Liver (tissue), 8 donors: ENCODE measurements at regions not wholly inside any gene's neighbourhood (a gene's known extent, or its start where the extent isn't known, plus 50 kb on each side); places are given as distances from the start of the nearest gene placed in this dataset.

Experiments
- DNase-seq: peaks from one replicate; pipeline ENCODE4 v3.0.0-alpha.2; 2017; ENCODE audit warnings: low spot score
- H3K27ac ChIP-seq, 2 donors: one replicate each; pipeline ENCODE4 v1.7.0; 2013; ENCODE audit warnings: inconsistent platforms in 2 of 2, low read length in 2 of 2, control low read depth in 1 of 2, low read depth in 1 of 2, mild to moderate bottlenecking in 1 of 2
- H3K27me3 ChIP-seq, 4 donors: one replicate each; pipeline versions ENCODE4 v1.6.1 to v1.7.0; 2013; ENCODE audit warnings: low read length in 3 of 4, inconsistent platforms in 1 of 4, mild to moderate bottlenecking in 1 of 4, moderate library complexity in 1 of 4; ENCODE audit not compliant: control insufficient read depth in 4 of 4, insufficient read depth in 4 of 4
- H3K36me3 ChIP-seq, 4 donors: one replicate each; pipeline versions ENCODE4 v1.6.1 to v1.7.0; 2013; ENCODE audit warnings: low read length in 3 of 4, mild to moderate bottlenecking in 3 of 4, low read depth in 1 of 4, moderate library complexity in 1 of 4; ENCODE audit not compliant: control insufficient read depth in 4 of 4, insufficient read depth in 3 of 4
- H3K4me1 ChIP-seq, 4 donors: one replicate each; pipeline versions ENCODE4 v1.6.1 to v1.7.0; 2013; ENCODE audit warnings: low read length in 3 of 4, mild to moderate bottlenecking in 3 of 4, moderate library complexity in 1 of 4; ENCODE audit not compliant: control insufficient read depth in 4 of 4, insufficient read depth in 4 of 4
- H3K4me3 ChIP-seq, 3 donors: one replicate each; pipeline versions ENCODE4 v1.6.1 to v1.7.0; 2013; ENCODE audit warnings: low read length in 3 of 3, control low read depth in 1 of 3, low read depth in 1 of 3, mild to moderate bottlenecking in 1 of 3
- H3K9ac ChIP-seq, 2 donors: one replicate each; pipeline ENCODE4 v1.7.0; 2013; ENCODE audit warnings: low read length in 2 of 2, mild to moderate bottlenecking in 2 of 2, moderate library complexity in 2 of 2, control low read depth in 1 of 2, low read depth in 1 of 2
- H3K9me3 ChIP-seq, 4 donors: one replicate each; pipeline versions ENCODE4 v1.6.1 to v1.7.0; 2013; ENCODE audit warnings: low read length in 3 of 4; ENCODE audit not compliant: control insufficient read depth in 4 of 4
- ATF3 ChIP-seq: IDR thresholded peaks from 2 replicates; pipeline ENCODE4 v1.6.1; 2016; ENCODE audit warnings: antibody characterized with exemption
- CTCF ChIP-seq: fragments of 150-350 bp; IDR thresholded peaks from 2 replicates; pipeline ENCODE4 v1.5.1; 2017; ENCODE audit warnings: improper control_type of control experiment, low read depth, low read length; ENCODE audit not compliant: missing input control
- EGR1 ChIP-seq, 2 donors: IDR thresholded peaks; 2 replicates each; pipeline ENCODE4 v1.6.1; 2016 to 2018; ENCODE audit warnings: antibody characterized with exemption in 2 of 2, low read depth in 2 of 2
- FOXA1 ChIP-seq: IDR thresholded peaks from 2 replicates; pipeline ENCODE4 v1.6.1; 2016; ENCODE audit warnings: antibody characterized with exemption
- FOXA2 ChIP-seq: IDR thresholded peaks from 2 replicates; pipeline ENCODE4 v1.6.1; 2016; ENCODE audit warnings: antibody characterized with exemption
- GABPA ChIP-seq, 2 donors: IDR thresholded peaks in 1 of 2; conservative IDR thresholded peaks in 1 of 2; 2 replicates each; pipeline ENCODE4 v1.6.1; 2016; ENCODE audit warnings: antibody characterized with exemption in 2 of 2, mild to moderate bottlenecking in 1 of 2, moderate library complexity in 1 of 2
- HNF4A ChIP-seq, 2 donors: conservative IDR thresholded peaks; 2 replicates each; pipeline ENCODE4 v1.6.1; 2016; ENCODE audit warnings: antibody characterized with exemption in 2 of 2, mild to moderate bottlenecking in 2 of 2
- HNF4G ChIP-seq: IDR thresholded peaks from 2 replicates; pipeline ENCODE4 v1.6.1; 2016; ENCODE audit warnings: antibody characterized with exemption
- JUND ChIP-seq, 2 donors: IDR thresholded peaks; 2 replicates each; pipeline ENCODE4 v1.6.1; 2016; ENCODE audit warnings: antibody characterized with exemption in 2 of 2
- MAX ChIP-seq: IDR thresholded peaks from 2 replicates; pipeline ENCODE4 v1.6.1; 2016; ENCODE audit warnings: antibody characterized with exemption
- NR2F2 ChIP-seq: IDR thresholded peaks from 2 replicates; pipeline ENCODE4 v1.6.1; 2016; ENCODE audit warnings: antibody characterized with exemption
- RAD21 ChIP-seq, 2 donors: IDR thresholded peaks; 2 replicates each; pipeline ENCODE4 v1.6.1; 2016; ENCODE audit warnings: antibody characterized with exemption in 2 of 2, mild to moderate bottlenecking in 2 of 2
- REST ChIP-seq: IDR thresholded peaks from 2 replicates; pipeline ENCODE4 v1.6.1; 2016; ENCODE audit warnings: antibody characterized with exemption, mild to moderate bottlenecking
- SP1 ChIP-seq: IDR thresholded peaks from 2 replicates; pipeline ENCODE4 v1.6.1; 2018; ENCODE audit warnings: antibody characterized with exemption, mild to moderate bottlenecking
- TAF1 ChIP-seq: conservative IDR thresholded peaks from 2 replicates; pipeline ENCODE4 v1.6.1; 2016; ENCODE audit warnings: antibody characterized with exemption, mild to moderate bottlenecking
- YY1 ChIP-seq: IDR thresholded peaks from 2 replicates; pipeline ENCODE4 v1.6.1; 2016; ENCODE audit warnings: antibody characterized with exemption, mild to moderate bottlenecking
- ZBTB33 ChIP-seq: IDR thresholded peaks from 2 replicates; pipeline ENCODE4 v1.6.1; 2016; ENCODE audit warnings: antibody characterized with exemption
- WGBS: extraction: QIAGEN DNeasy Blood & Tissue Kit; methylation state at CpG from one replicate; pipeline ENCODE4 v1.1.7; 2013; 5-methylcytosine and 5-hydroxymethylcytosine counted together
- donor health status: healthy.
- donor health status: healthy.
- donor health status: healthy.
- donor health status: healthy.
- donor health status: healthy.

- TF ChIP-seq NR2F2 = no peak
- no peak for TF ChIP-seq SP1
Measured at GRCh38 chr12:103043531-103044486, 86.3 kb downstream of the ASCL1 start (continued).

GRCh38 chr12:103046154-103046553 lies 88.7 kb downstream of the ASCL1 start:
- 88% methylated on average over 3 of the region's 3 CpGs for WGBS
- H3K4me3 ChIP-seq = no peak overlapping the region
- no peak for DNase-seq
- no peaks in the 10 kb centered on the region for H3K9me3 ChIP-seq
- TF ChIP-seq FOXA2 (no peak), RAD21 (IDR thresholded peaks at IDR 0.05) (no peak), ZBTB33 (no peak), EGR1 (IDR thresholded peaks at IDR 0.05; ENCODE audit: low read depth in 2 of 2) (no peak), YY1 (no peak), GABPA (IDR thresholded peaks at IDR 0.05 in 1 of 2, conservative IDR thresholded peaks at IDR 0.05 in 1 of 2) (no peak), MAX (no peak), FOXA1 (no peak), REST (no peak), NR2F2 (no peak), HNF4A (conservative IDR thresholded peaks at IDR 0.05) (no peak), ATF3 (no peak), TAF1 (no peak), SP1 (no peak), JUND (IDR thresholded peaks at IDR 0.05) (no peak), CTCF (no peak), HNF4G (no peak)
- H3K9ac ChIP-seq = no peak overlapping the region
- H3K36me3 ChIP-seq = no peaks in the 10 kb centered on the region
- H3K27ac ChIP-seq = no peak overlapping the region
- no peaks in the 10 kb centered on the region for H3K4me1 ChIP-seq
- H3K27me3 ChIP-seq = no peaks in the 10 kb centered on the region
